Inferior parietal cortex (tissue), 1 donor: ENCODE measurements at regions not wholly inside any gene's neighbourhood (a gene's known extent, or its start where the extent isn't known, plus 50 kb on each side); places are given as distances from the start of the nearest gene placed in this dataset.

Experiments
- DNase-seq: peaks from one replicate; pipeline ENCODE4 v3.0.0-alpha.2; 2016; ENCODE audit errors: extremely low spot score

- no peak for DNase-seq
Measured at GRCh38 chr20:55264703-55265239, 740.5 kb downstream of the CBLN4 start.

DNA sequence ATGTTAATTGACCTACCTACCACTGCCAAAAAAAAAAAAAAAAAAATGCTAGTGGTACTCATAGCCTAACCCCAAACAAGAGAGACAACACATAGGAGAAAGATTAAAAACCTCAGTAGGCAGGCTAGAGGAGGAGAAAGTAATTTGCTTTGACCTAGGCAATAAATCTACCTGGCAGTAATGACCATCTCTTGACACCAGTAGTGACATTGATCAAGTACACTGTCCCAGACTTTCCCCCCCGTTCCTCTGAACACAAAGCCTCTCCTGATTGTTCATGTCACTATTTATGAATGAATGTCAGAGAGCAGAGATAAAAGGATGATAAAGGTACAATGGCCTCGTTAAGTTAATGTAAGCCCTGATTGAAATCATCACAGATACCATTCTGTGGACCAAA, 746.8 kb downstream of the CBLN4 start:
- DNase-seq: no peak

GRCh38 chr20:55255016-55255415, 750.3 kb downstream of the CBLN4 start:
- no peak for DNase-seq

GRCh38 chr20:55253781-55254180, 751.5 kb downstream of the CBLN4 start:
- DNase-seq: no peak

DNA sequence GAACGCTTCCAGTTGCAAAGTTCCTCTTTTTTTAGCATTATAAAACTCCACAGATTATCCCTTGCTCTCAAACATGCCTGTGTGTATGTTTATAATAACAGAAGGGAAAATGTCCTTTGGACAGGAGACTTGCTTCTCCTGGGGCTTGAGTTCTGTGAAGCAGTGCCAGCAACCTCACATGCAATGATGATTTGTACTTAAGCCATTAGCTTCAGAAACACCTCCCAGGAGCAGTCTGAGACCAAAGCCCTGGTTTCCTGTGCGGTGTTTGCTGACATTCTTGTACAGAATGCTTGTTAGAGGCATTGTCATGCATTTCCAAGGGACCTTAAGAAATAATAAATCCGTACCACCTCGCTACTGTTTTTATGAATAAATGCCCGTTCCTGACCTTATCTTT, 752.8 kb downstream of the CBLN4 start:
- DNase-seq: no peak

- no peak for DNase-seq
Measured at GRCh38 chr20:55251170-55251569, 754.1 kb downstream of the CBLN4 start.

DNA sequence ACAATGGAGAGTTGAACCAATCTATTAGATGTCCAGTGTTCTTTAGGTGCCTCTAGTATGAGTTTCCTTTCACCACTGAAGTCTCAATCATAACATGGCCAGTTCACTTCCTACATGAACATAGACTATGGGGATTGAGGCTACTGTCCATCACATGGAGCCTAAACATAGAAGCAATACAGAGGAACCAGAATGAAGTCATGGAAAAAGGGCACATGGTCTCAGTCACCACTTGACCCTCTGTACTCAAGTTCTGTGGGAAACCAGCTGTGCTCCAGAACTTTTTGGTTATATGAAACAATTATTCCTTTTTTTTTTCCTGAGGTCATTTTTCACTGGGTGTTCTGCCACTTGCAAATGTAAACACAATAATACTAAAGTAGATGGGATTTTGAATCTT, 762.5 kb downstream of the CBLN4 start:
- DNase-seq: no peak

- DNase-seq: no peak
Measured at GRCh38 chr20:55239269-55239668, 763.9 kb downstream of the DOK5 start.

GRCh38 chr20:55232647-55233046, 757.3 kb downstream of the DOK5 start:
- DNase-seq: no peak

DNA sequence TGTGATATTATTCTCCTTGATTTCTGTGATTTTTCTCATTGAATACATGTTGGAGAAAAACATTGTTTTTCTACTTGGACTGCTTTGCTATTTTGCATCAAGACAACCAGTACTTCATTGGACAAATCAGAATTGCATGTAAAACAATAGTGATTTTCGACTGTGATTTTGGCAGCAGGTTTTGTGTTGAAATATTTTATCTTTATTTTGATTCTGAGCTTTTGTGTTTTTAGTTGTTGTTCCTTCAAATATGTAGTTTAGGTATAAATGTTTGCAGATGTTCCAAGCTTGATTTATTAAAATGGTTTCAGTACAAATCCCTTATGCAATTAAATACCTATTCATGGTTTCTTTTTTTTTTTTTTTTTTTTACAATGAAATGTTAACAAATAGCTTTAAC, 754.1 kb downstream of the DOK5 start:
- no peak for DNase-seq

DNA sequence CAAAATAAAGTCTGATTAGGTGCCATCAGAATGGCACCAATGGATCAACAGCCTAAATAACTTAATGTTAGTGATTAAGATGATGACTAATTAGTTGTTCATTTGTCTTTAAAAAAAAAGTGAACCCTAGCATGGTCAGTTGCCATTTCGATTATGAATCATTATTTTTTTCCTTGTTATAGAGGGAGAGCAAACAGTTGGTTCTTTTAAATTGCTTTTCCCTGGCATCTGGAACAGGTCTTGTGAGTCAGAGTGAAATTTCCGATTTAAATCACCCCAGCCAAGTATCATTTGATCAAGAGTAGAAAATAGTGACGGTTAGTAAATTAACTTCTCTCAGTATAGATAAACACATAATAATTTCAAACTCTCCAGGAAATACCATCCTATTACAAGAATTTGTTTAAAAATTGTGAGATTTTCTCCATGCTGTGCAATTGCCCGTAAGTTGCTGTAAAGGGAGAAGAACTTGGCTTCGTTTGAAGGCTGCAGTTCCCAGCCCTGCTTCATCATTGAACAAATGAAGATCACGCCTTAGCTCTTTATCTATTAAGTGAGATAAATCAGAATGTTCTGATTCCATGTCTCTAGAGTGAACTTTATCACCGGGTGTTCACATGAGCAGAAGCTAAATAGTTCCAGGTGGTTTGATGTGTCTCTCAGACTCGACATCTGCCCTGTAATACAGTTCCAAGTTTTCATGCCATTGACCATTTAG, 741.3 kb downstream of the DOK5 start:
- no peak for DNase-seq

DNA sequence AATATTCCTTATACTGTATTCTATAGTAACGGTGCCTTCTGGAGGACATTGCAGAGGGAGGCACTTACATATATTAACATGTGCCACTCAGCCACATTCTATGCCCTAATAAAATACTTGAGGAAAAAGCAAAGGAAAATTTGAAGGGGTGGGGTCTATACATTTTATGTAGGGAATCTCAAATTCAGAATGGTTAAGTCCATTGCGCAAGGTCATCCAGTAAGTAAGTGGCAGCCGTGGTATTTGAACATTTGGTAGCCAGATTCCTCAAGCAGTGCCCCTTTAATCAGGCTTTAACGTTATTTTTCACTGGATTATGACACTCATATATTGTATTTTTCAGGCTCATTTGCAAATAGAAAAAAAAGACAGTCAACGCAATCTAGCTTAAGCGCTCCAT, 738.3 kb downstream of the DOK5 start:
- DNase-seq: no peak

GRCh38 chr20:55211481-55211880, 736.1 kb downstream of the DOK5 start:
- no peak for DNase-seq

GRCh38 chr20:55205665-55206064, 730.3 kb downstream of the DOK5 start:
- no peak for DNase-seq

DNA sequence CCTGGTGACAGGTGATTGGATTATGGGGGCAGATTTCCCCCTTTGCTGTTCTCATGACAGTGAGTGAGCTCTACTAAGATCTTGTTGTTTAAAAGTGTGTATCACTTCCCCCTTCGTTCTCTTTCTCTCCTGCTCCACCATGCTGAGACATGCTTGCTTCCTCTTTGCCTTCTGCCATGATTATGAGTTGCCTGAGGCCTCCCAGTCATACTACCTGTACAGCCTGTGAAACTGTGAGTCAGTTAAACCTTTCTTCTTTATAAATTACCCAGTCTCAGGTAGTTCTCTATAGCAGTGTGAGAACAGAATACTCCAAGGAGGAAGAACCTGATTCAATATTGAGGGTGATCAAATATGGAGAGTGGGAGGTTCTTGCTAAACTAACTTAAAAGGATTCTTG, 724.9 kb downstream of the DOK5 start:
- no peak for DNase-seq

DNA sequence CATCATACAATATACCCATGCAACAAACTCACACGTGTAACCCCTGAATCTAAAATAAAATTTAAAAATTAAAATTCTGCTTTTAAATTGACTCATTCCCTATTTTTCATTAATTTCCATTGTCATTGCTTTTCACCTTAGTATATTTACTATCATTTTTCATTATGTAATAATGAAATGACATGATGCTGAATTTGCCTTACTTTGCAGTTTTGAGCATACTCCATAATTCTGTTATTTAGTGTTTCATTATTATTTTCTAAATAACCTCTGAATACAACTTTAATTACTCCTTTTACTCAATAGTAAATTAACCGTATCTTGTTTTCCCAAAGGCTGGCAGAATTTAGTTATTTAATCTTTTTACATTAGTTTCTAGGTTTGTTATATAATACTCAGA, 719.6 kb downstream of the DOK5 start:
- DNase-seq: no peak

DNA sequence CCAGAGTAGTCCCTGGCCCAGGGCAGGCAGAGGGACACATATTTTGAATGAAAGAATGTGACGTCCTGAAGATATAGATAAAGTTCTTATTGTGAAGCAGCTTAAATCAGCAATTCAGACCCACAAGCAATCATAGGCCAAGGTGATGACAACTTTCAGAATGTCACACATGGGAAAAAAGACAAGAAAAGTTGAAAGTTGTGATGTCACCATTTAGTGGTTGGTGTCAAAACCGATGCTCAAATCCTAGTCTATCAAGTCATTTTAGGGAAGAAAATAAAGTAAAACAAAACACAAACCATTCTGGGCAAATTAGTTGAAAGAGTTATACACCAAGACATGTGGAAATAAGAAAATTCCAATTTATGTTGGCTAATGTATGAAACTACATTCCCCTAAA, 710.8 kb downstream of the DOK5 start:
- no peak for DNase-seq

DNA sequence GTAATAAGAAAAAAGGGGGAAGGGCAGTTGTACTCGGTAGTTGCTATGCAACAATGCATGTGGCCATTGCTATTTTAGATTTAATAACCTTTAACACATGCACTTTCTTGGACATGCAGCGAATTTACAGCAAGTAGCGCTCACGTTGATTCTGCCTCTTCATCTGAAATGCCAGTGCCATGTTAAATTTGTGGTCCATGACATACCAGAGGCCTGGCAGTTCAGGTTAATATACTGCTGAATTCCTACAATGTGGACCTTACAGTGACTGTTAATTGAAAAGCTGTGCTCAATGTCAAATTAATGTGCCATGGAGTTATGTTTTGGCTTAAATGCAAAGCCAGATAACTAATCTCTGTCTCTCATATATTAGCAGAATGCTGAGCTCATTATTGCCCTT, 699.7 kb downstream of the DOK5 start:
- DNase-seq: no peak

DNA sequence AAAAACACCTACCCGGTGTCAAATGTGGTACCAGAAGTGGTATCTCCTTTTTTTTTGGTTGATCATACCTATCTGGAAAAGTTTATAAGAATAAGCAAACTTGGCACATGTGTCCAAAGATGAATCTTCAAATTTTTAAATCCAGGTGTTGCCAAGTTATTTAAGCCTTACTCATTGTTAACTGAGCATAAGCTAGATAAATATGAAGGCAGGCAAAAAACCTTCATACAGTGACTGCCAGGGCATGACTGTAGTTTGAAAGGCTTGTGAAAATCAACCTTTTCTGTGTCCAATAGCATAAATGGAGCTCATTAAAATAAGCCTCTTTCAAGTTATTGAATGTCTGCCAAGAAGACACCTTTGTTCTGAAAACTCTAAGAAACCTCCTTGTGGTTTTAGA, 699.2 kb downstream of the DOK5 start:
- DNase-seq: no peak

DNA sequence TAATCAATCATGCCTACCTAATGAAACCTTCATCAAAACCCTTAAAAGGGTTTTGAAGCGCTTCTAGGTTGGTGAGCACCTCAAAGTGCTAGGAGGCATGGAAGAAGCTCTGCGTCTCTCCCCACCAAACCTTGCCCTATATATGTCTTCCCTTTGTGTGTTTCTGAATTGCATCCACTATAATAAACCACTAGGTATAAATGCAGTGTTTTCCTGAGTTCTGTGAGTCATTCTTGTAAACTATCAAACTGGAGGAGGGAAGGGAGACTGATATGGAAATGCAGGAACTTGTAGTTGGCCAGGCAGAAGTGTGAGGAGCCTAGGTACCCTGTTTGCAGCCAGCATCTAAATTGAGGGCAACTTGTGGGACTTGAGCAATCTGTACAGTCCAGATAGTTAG, 698.8 kb downstream of the DOK5 start:
- DNase-seq: no peak

GRCh38 chr20:55173601-55174000, 698.2 kb downstream of the DOK5 start:
- DNase-seq: no peak

GRCh38 chr20:55172310-55173002, 697.1 kb downstream of the DOK5 start:
- no peak for DNase-seq

DNA sequence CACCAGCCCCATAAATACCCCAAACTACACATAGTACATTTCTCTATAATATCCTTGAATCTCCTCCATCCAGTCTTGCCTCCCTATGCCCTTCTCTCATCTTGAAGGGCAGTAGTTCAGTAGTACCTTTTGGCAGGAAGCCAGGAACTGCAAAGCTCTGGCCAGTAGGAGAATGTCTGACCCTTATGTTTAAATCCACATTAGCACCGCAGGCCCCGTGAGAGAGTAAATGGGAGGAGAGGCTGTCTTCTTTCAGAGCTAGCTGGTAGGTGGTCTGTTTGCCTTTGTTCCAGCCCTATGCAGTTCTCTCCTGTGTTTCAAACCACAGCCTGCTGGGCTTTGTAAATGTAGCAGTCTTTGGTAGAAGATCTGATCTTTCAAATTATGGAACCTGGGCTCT, 690.7 kb downstream of the DOK5 start:
- DNase-seq: no peak
